HepG2 (cell line): ENCODE measurements at regions not wholly inside any gene's neighbourhood (a gene's known extent, or its start where the extent isn't known, plus 50 kb on each side); places are given as distances from the start of the nearest gene placed in this dataset.

Experiments
- ATAC-seq: fragments of 200-7000 bp; cut with Tn5 transposase; 3 replicates; pipeline ENCODE4 v1.9.1; 2020; ENCODE audit warnings: mild to moderate bottlenecking, moderate library complexity
- BruUV-seq: library from RNA; stranded (reverse); fragments of 400-500 nt; replicated peaks from 2 replicates; lab custom pipeline; 2021; lab: Mats Ljungman, UMichigan
- CTCF ChIA-PET: fragments of 300-600 bp; formaldehyde crosslinking; extraction: SDS; loops from one replicate; lab custom pipeline; 2021; ENCODE audit warnings: low total read pairs, inconsistent platforms, low intra/inter-chr PET ratio; lab: Yijun Ruan, JAX
- POLR2A ChIA-PET: fragments of 350-600 bp; sonication (Branson Sonifier 250); formaldehyde crosslinking; loops from one replicate; lab custom pipeline; 2020; ENCODE audit warnings: antibody characterized with exemption, inconsistent platforms; lab: Yijun Ruan, JAX
- DNase-seq: peaks from one replicate; pipeline ENCODE4 v3.0.0-alpha.2; 2015; ENCODE audit warnings: low spot score
- FAIRE-seq: peaks from 3 replicates; lab custom pipeline; 2011; peaks lifted over from hg19 to GRCh38; lab: Jason Lieb, UNC
- H2AFZ ChIP-seq: one replicate; pipeline ENCODE4 v1.6.1; 2011; ENCODE audit warnings: low read length, inconsistent platforms
- H3K27ac ChIP-seq: fragments of 300-600 bp; 3 replicates; pipeline ENCODE4 v1.8.0; 2011; ENCODE audit warnings: mixed run types, mild to moderate bottlenecking, mixed read lengths, low read length, inconsistent platforms; ENCODE audit not compliant: insufficient read depth; ENCODE audit errors: extremely low read length
- H3K27me3 ChIP-seq, 2 experiments: fragments of 200-600 bp in 1 of 2; 2 replicates in 1 of 2; 3 replicates in 1 of 2; pipeline versions ENCODE4 v1.6.0 to v1.8.0; 2011; ENCODE audit warnings: low read length in 2 of 2, mild to moderate bottlenecking in 2 of 2, moderate library complexity in 2 of 2, inconsistent platforms in 1 of 2; ENCODE audit not compliant: insufficient read depth in 2 of 2, control insufficient read depth in 1 of 2
- H3K36me3 ChIP-seq, 2 experiments: fragments of 200-600 bp in 1 of 2; replicated peaks in 1 of 2; 2 replicates in 1 of 2; 3 replicates in 1 of 2; pipeline versions ENCODE4 v1.5.1 to v1.8.0; 2011; ENCODE audit warnings: low read length in 2 of 2, inconsistent platforms in 1 of 2; ENCODE audit not compliant: insufficient read depth in 2 of 2, control insufficient read depth in 1 of 2
- H3K4me1 ChIP-seq: 2 replicates; pipeline ENCODE4 v1.5.1; 2012; ENCODE audit warnings: low read length, inconsistent platforms; ENCODE audit not compliant: insufficient read depth
- H3K4me2 ChIP-seq: 2 replicates; pipeline ENCODE4 v1.6.0; 2011; ENCODE audit warnings: low read depth, low read length, inconsistent platforms
- H3K4me3 ChIP-seq, 3 experiments: fragments of 200-600 bp in 1 of 3; sonication (generic), shearing (Covaris generic) in 1 of 3; replicated peaks in 1 of 3; 2 replicates each; pipeline ENCODE4 v1.5.1; 2011 to 2016; ENCODE audit warnings: low read length in 3 of 3, inconsistent platforms in 2 of 3, low read depth in 2 of 3, mild to moderate bottlenecking in 2 of 3, control low read depth in 1 of 3, mixed read lengths in 1 of 3; ENCODE audit not compliant: insufficient read depth in 1 of 3
- H3K79me2 ChIP-seq: one replicate; pipeline ENCODE4 v1.6.1; 2011; ENCODE audit warnings: low read length, inconsistent platforms; ENCODE audit not compliant: insufficient read depth
- H3K9ac ChIP-seq: 2 replicates; pipeline ENCODE4 v1.6.0; 2011; ENCODE audit warnings: mild to moderate bottlenecking, low read depth, low read length, inconsistent platforms; ENCODE audit not compliant: insufficient read depth
- H3K9me3 ChIP-seq: 2 replicates; pipeline ENCODE4 v1.5.1; 2012; ENCODE audit warnings: mild to moderate bottlenecking, low read length
- H4K20me1 ChIP-seq: 2 replicates; pipeline ENCODE4 v1.6.0; 2011; ENCODE audit warnings: inconsistent platforms, mild to moderate bottlenecking, low read length, moderate library complexity; ENCODE audit not compliant: insufficient read depth
- DZIP1 ChIP-seq: sonication (generic); formaldehyde crosslinking; IDR thresholded peaks from 2 replicates; pipeline ENCODE4 v1.5.0; 2020; ENCODE audit warnings: mild to moderate bottlenecking, missing genetic modification reagents
- FLYWCH1 ChIP-seq: sonication (generic); formaldehyde crosslinking; IDR thresholded peaks from 2 replicates; pipeline ENCODE4 v1.8.1; 2023; ENCODE audit warnings: mild to moderate bottlenecking, missing genetic modification reagents
- FOSL2 ChIP-seq: sonication (generic); formaldehyde crosslinking; IDR thresholded peaks from 2 replicates; pipeline ENCODE4 v1.4.0; 2020; ENCODE audit warnings: missing genetic modification reagents
- KIAA2018 ChIP-seq: sonication (generic); formaldehyde crosslinking; IDR thresholded peaks from 2 replicates; pipeline ENCODE4 v1.5.0; 2020; ENCODE audit warnings: mild to moderate bottlenecking, missing genetic modification reagents, borderline replicate concordance
- KMT2B ChIP-seq: IDR thresholded peaks from 2 replicates; pipeline ENCODE4 v1.6.1; 2016; ENCODE audit warnings: missing genetic modification reagents, missing compliant biosample characterization
- NR2C2 ChIP-seq: sonication (generic); formaldehyde crosslinking; IDR thresholded peaks from 2 replicates; pipeline ENCODE4 v1.4.0; 2020; ENCODE audit warnings: missing genetic modification reagents, mild to moderate bottlenecking, moderate library complexity, borderline replicate concordance
- RFXAP ChIP-seq: sonication (generic); formaldehyde crosslinking; IDR thresholded peaks from 2 replicates; pipeline ENCODE4 v1.4.0; 2020; ENCODE audit warnings: missing genetic modification reagents, borderline replicate concordance
- TOE1 ChIP-seq: sonication (generic); formaldehyde crosslinking; IDR thresholded peaks from 2 replicates; pipeline ENCODE4 v1.4.0; 2020; ENCODE audit warnings: mild to moderate bottlenecking, missing genetic modification reagents
- ZBTB8A ChIP-seq: sonication (generic); formaldehyde crosslinking; IDR thresholded peaks from 2 replicates; pipeline ENCODE4 v1.4.0; 2020; ENCODE audit warnings: mild to moderate bottlenecking, low read depth, missing genetic modification reagents, borderline replicate concordance
- WGBS: methylation state at CpG from one replicate; pipeline ENCODE4 v1.1.6; 2017; ENCODE audit warnings: low lambda C conversion rate; 5-methylcytosine and 5-hydroxymethylcytosine counted together
- in situ Hi-C: cut with HindIII; loops from 2 replicates; pipeline ENCODE4 v1.10.0; 2017; ENCODE audit warnings: low pct_unique_long_range_greater_than_20kb; ENCODE audit not compliant: extremely low pct_ligation_motif_present
- intact Hi-C: fragments of 100-400 bp; cut with micrococcal nuclease; formaldehyde crosslinking; loops from one replicate; pipeline ENCODE4 v1.10.0; 2022; ENCODE audit not compliant: unreplicated experiment

DNA sequence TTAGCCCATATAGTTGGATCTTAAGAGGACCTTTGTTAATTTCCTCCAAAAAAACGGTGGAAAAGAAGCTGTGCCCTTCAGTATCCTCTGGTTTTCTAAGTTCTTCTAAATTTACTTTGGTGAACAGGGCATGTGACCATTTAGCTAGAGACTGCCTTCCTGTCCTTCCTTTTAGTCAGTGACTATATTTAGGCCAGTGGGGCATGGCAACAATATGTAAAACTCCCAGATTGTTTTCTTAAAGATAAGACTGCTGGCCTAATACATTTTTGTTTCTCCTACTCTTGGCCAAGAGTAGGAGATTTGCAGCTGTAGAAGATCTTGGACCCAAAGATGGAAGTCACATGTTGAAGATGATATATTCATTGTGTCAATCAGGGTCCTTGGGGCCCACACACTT lies 325.1 kb upstream of the DCN start:
- ATAC-seq (no peak), FAIRE-seq (no peak), DNase-seq (no peak)
- Histone ChIP-seq H3K27ac (no peak overlapping the region), H3K9ac (no peak overlapping the region), H3K27me3 (no peaks in the 10 kb centered on the region), H3K4me1 (no peaks in the 10 kb centered on the region), H3K36me3 (no peaks in the 10 kb centered on the region), H3K79me2 (no peaks in the 10 kb centered on the region), H4K20me1 (no peaks in the 10 kb centered on the region), H2AFZ (no peak overlapping the region), H3K4me2 (no peak overlapping the region), H3K4me3 (no peak overlapping the region), H3K9me3 (no peaks in the 10 kb centered on the region)
- intact Hi-C loops (no loop called here), in situ Hi-C loops (no loop called here)
- CTCF ChIA-PET = no interaction called here
- POLR2A ChIA-PET = no interaction called here
- no peak for TF ChIP-seq RFXAP
- TF ChIP-seq KMT2B = no peak
- no peak for TF ChIP-seq FOSL2 (CRISPR knock-in tag)
- no peak for TF ChIP-seq TOE1 (CRISPR knock-in tag)
- no peak for TF ChIP-seq ZBTB8A (CRISPR knock-in tag)
- TF ChIP-seq DZIP1 (CRISPR knock-in tag) = no peak
- BruUV-seq = no TSS peak
- 0% methylated on average over 1 of the region's 1 CpG for WGBS

GRCh38 chr12:91506452-91506851 lies 323.8 kb upstream of the DCN start:
- Histone ChIP-seq H4K20me1 (no peaks in the 10 kb centered on the region), H3K4me1 (no peaks in the 10 kb centered on the region), H2AFZ (no peak overlapping the region), H3K36me3 (no peaks in the 10 kb centered on the region), H3K4me2 (no peak overlapping the region), H3K9ac (no peak overlapping the region), H3K27ac (no peak overlapping the region), H3K27me3 (no peaks in the 10 kb centered on the region), H3K9me3 (no peaks in the 10 kb centered on the region), H3K79me2 (no peaks in the 10 kb centered on the region), H3K4me3 (no peak overlapping the region)
- 41% methylated on average over 2 of the region's 2 CpGs for WGBS
- CTCF ChIA-PET = no interaction called here
- no peak for FAIRE-seq
- intact Hi-C loops = no loop called here
- POLR2A ChIA-PET = no interaction called here
- in situ Hi-C loops = no loop called here
- no TSS peak for BruUV-seq
- no peak for DNase-seq
- no peak for ATAC-seq
- TF ChIP-seq KIAA2018 (no peak), FLYWCH1 (CRISPR knock-in tag) (no peak), NR2C2 (CRISPR knock-in tag) (no peak)
